HepG2 (cell line): ENCODE measurements at regions not wholly inside any gene's neighbourhood (a gene's known extent, or its start where the extent isn't known, plus 50 kb on each side); places are given as distances from the start of the nearest gene placed in this dataset.
A peak's percentile ranks its signal among the peaks of the same experiment; 100 is the strongest.

Source experiments
- ATAC-seq: fragments of 200-7000 bp; cut with Tn5 transposase; 3 replicates; pipeline ENCODE4 v1.9.1; 2020; ENCODE audit warnings: mild to moderate bottlenecking, moderate library complexity
- BruUV-seq: library from RNA; stranded (reverse); fragments of 400-500 nt; replicated peaks from 2 replicates; lab custom pipeline; 2021; lab: Mats Ljungman, UMichigan
- CTCF ChIA-PET: fragments of 300-600 bp; formaldehyde crosslinking; extraction: SDS; loops from one replicate; lab custom pipeline; 2021; ENCODE audit warnings: low total read pairs, inconsistent platforms, low intra/inter-chr PET ratio; lab: Yijun Ruan, JAX
- POLR2A ChIA-PET: fragments of 350-600 bp; sonication (Branson Sonifier 250); formaldehyde crosslinking; loops from one replicate; lab custom pipeline; 2020; ENCODE audit warnings: antibody characterized with exemption, inconsistent platforms; lab: Yijun Ruan, JAX
- DNase-seq: peaks from one replicate; pipeline ENCODE4 v3.0.0-alpha.2; 2015; ENCODE audit warnings: low spot score
- FAIRE-seq: peaks from 3 replicates; lab custom pipeline; 2011; peaks lifted over from hg19 to GRCh38; lab: Jason Lieb, UNC
- H2AFZ ChIP-seq: one replicate; pipeline ENCODE4 v1.6.1; 2011; ENCODE audit warnings: low read length, inconsistent platforms
- H3K27ac ChIP-seq: fragments of 300-600 bp; 3 replicates; pipeline ENCODE4 v1.8.0; 2011; ENCODE audit warnings: mixed run types, mild to moderate bottlenecking, mixed read lengths, low read length, inconsistent platforms; ENCODE audit not compliant: insufficient read depth; ENCODE audit errors: extremely low read length
- H3K27me3 ChIP-seq, 2 experiments: fragments of 200-600 bp in 1 of 2; 2 replicates in 1 of 2; 3 replicates in 1 of 2; pipeline versions ENCODE4 v1.6.0 to v1.8.0; 2011; ENCODE audit warnings: low read length in 2 of 2, mild to moderate bottlenecking in 2 of 2, moderate library complexity in 2 of 2, inconsistent platforms in 1 of 2; ENCODE audit not compliant: insufficient read depth in 2 of 2, control insufficient read depth in 1 of 2
- H3K36me3 ChIP-seq, 2 experiments: fragments of 200-600 bp in 1 of 2; replicated peaks in 1 of 2; 2 replicates in 1 of 2; 3 replicates in 1 of 2; pipeline versions ENCODE4 v1.5.1 to v1.8.0; 2011; ENCODE audit warnings: low read length in 2 of 2, inconsistent platforms in 1 of 2; ENCODE audit not compliant: insufficient read depth in 2 of 2, control insufficient read depth in 1 of 2
- H3K4me1 ChIP-seq: 2 replicates; pipeline ENCODE4 v1.5.1; 2012; ENCODE audit warnings: low read length, inconsistent platforms; ENCODE audit not compliant: insufficient read depth
- H3K4me2 ChIP-seq: 2 replicates; pipeline ENCODE4 v1.6.0; 2011; ENCODE audit warnings: low read depth, low read length, inconsistent platforms
- H3K4me3 ChIP-seq, 3 experiments: fragments of 200-600 bp in 1 of 3; sonication (generic), shearing (Covaris generic) in 1 of 3; replicated peaks in 1 of 3; 2 replicates each; pipeline ENCODE4 v1.5.1; 2011 to 2016; ENCODE audit warnings: low read length in 3 of 3, inconsistent platforms in 2 of 3, low read depth in 2 of 3, mild to moderate bottlenecking in 2 of 3, control low read depth in 1 of 3, mixed read lengths in 1 of 3; ENCODE audit not compliant: insufficient read depth in 1 of 3
- H3K79me2 ChIP-seq: one replicate; pipeline ENCODE4 v1.6.1; 2011; ENCODE audit warnings: low read length, inconsistent platforms; ENCODE audit not compliant: insufficient read depth
- H3K9ac ChIP-seq: 2 replicates; pipeline ENCODE4 v1.6.0; 2011; ENCODE audit warnings: mild to moderate bottlenecking, low read depth, low read length, inconsistent platforms; ENCODE audit not compliant: insufficient read depth
- H3K9me3 ChIP-seq: 2 replicates; pipeline ENCODE4 v1.5.1; 2012; ENCODE audit warnings: mild to moderate bottlenecking, low read length
- H4K20me1 ChIP-seq: 2 replicates; pipeline ENCODE4 v1.6.0; 2011; ENCODE audit warnings: inconsistent platforms, mild to moderate bottlenecking, low read length, moderate library complexity; ENCODE audit not compliant: insufficient read depth
- FOXJ3 ChIP-seq: sonication (generic); formaldehyde crosslinking; IDR thresholded peaks from 2 replicates; pipeline ENCODE4 v1.4.0; 2020; ENCODE audit warnings: missing genetic modification reagents, mild to moderate bottlenecking, borderline replicate concordance
- RAD51 ChIP-seq: fragments of 450-650 bp; IDR thresholded peaks from 2 replicates; pipeline ENCODE4 v1.6.1; 2016; ENCODE audit warnings: borderline replicate concordance
- UBTF ChIP-seq: sonication (generic); formaldehyde crosslinking; IDR thresholded peaks from 2 replicates; pipeline ENCODE4 v1.4.0; 2020; ENCODE audit warnings: mild to moderate bottlenecking, missing genetic modification reagents
- USF2 ChIP-seq, 2 experiments: sonication (generic) in 1 of 2; formaldehyde crosslinking in 1 of 2; IDR thresholded peaks; 2 replicates each; pipeline versions ENCODE4 v1.5.1 to v1.6.1; 2011 to 2020; ENCODE audit warnings: borderline replicate concordance in 1 of 2, low read depth in 1 of 2, low read length in 1 of 2, mild to moderate bottlenecking in 1 of 2, missing genetic modification reagents in 1 of 2, moderate library complexity in 1 of 2
- WGBS: methylation state at CpG from one replicate; pipeline ENCODE4 v1.1.6; 2017; ENCODE audit warnings: low lambda C conversion rate; 5-methylcytosine and 5-hydroxymethylcytosine counted together
- in situ Hi-C: cut with HindIII; loops from 2 replicates; pipeline ENCODE4 v1.10.0; 2017; ENCODE audit warnings: low pct_unique_long_range_greater_than_20kb; ENCODE audit not compliant: extremely low pct_ligation_motif_present
- intact Hi-C: fragments of 100-400 bp; cut with micrococcal nuclease; formaldehyde crosslinking; loops from one replicate; pipeline ENCODE4 v1.10.0; 2022; ENCODE audit not compliant: unreplicated experiment

- H3K4me1 ChIP-seq = no peaks in the 10 kb centered on the region
- no peaks in the 10 kb centered on the region for H3K27me3 ChIP-seq
- in situ Hi-C loops = no loop called here
- no peak overlapping the region for H3K4me3 ChIP-seq
- DNase-seq = no peak
- no peak overlapping the region for H3K9ac ChIP-seq
- H3K36me3 ChIP-seq = no peaks in the 10 kb centered on the region
- H2AFZ ChIP-seq = no peak overlapping the region
- TF ChIP-seq USF2 (IDR thresholded peaks at IDR 0.05; ENCODE audit: low read depth, low read length) (peak; percentile 38; the same call in 1 of the 2 replicates), USF2 (CRISPR knock-in tag; IDR thresholded peaks at IDR 0.05; ENCODE audit: borderline replicate concordance) (no peak), FOXJ3 (no peak), UBTF (no peak), RAD51 (peak; percentile 82; the same call in 1 of the 2 replicates)
- TF ChIP-seq, all 625 proteins: peak for 2
- BruUV-seq = no TSS peak
- H3K79me2 ChIP-seq = no peaks in the 10 kb centered on the region
- H3K4me2 ChIP-seq = no peak overlapping the region
- FAIRE-seq (no peak), ATAC-seq (no peak)
- POLR2A ChIA-PET = no interaction called here
- intact Hi-C loops = no loop called here
- whole genome bisulfite sequencing = 25% methylated on average over 3 of the region's 5 CpGs
- CTCF ChIA-PET = no interaction called here
- H4K20me1 ChIP-seq = no peaks in the 10 kb centered on the region
- no peaks in the 10 kb centered on the region for H3K9me3 ChIP-seq
- no peak overlapping the region for H3K27ac ChIP-seq
These were observed 138.7 kb downstream of the RNF152 start for GRCh38 chr18:61754039-61754583.
